ENCODE measurements at regions not wholly inside any gene's neighbourhood (a gene's known extent, or its start where the extent isn't known, plus 50 kb on each side); places are given as distances from the start of the nearest gene placed in this dataset.

DNA sequence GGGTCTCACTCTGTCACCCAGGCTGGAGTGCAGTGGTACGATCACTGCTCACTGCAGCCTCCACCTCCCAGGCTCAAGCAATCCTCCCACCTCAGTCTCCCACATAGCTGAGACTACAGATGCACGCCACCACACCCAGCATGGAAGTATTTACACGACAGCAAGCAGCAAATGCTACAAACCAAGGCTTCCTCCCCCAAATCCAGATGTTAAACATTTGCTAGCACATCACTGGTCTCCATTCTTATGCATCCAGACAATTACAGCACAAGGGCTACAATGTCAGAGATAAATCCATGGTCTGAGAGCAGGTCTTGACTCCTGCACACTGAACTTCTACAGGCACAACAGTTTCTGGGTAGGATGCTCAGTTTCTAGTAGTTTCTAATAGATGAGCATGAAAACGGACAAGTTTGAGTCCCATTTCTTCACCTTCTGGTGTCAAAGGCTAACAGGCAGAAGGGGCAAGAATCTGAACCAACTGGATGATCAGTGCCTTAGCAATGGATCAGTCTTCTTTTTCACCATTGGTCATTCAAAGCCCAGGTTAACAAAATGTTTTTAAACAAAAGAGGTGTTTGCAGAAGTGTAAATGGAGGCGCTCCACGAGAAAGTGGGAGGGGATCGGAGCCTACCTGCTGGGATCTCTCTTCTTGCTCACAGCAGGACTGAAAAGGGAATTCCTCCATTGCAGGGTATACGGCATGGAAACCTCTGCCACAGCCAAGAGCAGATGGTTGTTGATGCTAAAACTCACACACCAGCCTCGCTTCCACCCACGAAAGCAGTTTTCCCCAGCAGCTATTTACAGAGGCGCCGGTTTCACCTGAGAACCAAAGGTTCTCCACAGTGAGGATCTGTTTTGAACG is 135.0 kb upstream of the ARL4C start:
- DNase-seq, result no peak

DNA sequence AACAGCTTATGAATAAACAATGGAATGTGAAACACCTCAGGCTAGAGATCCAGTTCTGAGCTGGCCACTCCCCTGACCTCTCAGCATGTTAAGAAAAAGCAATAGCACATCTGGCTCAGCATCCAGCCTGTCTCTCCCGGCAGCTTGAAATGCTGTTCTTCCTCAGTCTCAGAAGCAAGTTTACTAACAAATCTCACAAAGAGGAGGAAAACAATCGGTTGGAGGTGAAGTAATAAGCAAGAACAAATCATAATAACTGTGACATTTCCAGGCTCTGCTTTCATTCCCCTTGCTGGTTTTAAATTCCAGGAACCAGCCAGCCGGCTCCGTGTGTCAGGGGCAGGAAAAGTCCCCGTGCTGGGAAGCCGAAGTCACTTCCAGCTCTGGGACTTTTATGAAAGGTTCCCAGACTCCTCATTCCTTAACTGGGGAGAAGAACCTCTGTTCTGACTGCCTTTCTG is 133.9 kb upstream of the ARL4C start:
- no peak for DNase-seq

DNA sequence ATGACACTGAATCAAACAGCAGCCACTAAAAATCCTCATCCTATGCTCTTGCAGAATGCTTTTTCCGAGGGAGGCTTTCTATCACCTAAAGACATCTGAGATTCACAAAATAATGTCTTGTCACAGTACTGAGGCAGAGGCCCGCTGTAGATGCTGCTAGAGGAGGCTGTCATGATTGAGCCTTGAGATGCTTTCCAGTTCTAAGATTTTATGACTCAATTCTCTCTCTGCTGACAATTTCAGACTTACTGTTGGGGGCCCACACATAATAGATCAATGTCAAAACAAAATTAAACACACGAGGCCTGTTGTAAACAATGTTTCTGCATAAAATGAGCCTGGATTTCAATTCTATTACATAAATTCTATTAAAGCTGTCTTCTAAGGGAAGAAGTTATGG is 132.7 kb upstream of the ARL4C start:
- DNase-seq, result no peak

DNA sequence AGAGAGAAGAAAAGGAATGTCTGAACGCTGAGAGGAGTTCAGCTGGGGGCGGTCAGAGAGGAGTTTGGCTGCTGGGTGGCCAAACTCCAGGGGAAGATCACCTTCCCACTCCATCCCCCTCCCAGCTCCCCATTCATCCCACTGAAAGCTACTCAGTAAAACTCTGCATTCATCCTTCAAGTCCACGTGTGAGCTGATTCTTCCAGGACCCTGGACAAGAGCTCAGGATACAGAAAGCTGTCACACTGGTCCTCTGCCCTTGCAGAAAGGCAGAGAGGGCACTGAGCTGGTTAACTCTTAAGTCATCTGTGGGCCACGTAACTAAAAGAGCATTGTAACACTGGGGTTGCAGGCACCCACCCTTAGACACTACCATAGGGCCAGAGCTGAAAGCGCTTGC is 132.1 kb upstream of the ARL4C start:
- DNase-seq, result no peak

DNA sequence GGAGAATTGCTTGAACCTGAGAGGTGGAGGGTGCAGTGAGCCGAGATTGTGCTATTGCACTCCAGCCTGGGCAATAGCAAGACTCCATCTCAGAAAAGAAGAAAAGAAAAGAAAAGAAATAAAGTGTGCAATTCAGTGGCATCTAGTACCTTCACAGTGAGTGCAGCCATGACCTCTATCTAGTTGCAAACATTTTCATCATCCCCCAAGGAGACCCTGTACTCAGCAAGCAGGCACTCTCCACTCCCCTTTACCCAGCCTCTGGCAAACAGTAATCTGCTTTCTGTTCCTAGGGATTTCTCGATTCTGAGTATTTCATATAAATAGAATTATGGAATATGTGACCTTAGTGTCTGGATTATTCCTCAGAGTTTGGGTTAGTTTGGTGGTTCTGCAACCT is 130.4 kb upstream of the ARL4C start:
- DNase-seq, result no peak

DNA sequence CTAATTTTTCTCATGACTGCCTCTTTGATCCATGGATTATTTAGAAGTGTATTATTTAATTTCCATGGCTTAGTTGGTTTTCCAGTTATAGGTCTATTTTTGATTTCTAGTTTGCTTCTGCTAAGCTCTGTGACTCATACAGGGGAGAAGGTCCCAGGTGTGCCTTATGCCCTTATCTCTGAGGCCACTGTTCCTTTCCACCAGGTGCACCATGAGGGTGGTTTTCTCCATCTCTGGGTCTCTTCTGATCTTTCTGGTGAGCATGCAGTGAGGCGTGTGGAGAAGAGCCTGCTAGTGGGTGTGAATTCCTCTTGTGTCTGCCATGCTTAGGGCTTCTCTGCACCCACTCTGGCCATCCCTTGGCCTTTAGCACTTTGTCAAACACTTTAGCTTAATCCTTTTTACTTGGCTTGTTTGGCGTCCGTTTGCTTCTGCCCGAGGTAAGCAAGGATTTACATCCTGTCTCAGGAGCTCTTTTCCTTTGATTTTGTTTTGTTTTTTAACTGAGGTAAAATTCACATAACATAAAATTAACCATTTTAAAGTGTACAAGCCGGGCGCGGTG is 129.8 kb upstream of the ARL4C start:
- DNase-seq, result no peak

DNA sequence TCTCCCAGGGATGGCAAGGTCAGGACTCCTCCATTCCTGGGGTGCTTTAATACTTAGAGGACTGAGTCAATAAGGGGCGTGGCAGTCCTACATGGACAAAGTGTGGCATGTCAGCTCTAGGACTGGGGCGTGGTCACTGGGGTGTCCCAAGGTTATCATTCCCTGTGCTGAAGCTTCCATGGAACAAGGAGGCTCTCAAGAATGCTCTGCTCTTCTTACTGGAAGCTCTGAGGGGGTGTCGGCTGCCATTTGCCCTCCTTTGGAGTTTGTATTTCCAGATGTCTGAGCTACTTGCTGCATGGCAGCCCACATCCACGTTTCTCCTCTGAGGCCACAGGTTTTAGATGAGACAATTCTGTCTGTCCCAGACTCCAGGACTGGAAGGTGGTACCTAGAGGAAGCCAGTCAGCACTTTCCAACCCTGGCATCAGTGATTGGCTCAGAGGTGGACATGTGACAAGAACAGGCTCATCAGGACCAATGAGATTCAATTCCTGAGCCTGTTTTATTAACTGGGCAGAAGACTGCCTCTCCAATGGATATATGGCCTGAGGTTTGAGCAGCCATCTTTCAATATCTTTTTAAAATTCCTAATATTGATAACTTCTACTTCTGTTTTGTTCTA is 128.9 kb upstream of the ARL4C start:
- no peak for DNase-seq

DNA sequence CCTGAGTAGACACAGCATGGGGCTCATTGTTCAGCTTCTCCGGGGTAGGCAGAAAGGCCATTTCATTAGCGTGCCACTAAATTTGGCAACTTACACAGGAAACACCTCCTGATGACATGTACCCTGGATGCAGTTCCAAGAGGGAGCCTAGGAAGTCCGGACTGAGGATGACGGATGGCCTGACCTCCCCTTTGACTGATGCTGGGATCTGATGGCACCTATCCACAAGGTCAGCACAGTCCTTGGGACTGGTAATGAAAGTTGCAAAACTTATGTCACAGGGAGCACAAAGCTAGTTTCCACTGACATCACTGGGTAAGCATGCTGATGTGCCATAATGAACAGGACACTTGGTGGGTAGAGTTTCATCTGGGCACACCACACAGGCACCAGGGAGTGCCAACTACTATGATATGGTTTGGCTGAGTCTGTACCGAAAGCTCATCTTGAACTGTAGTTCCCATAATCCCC is 126.7 kb upstream of the ARL4C start:
- no peak for DNase-seq

DNA sequence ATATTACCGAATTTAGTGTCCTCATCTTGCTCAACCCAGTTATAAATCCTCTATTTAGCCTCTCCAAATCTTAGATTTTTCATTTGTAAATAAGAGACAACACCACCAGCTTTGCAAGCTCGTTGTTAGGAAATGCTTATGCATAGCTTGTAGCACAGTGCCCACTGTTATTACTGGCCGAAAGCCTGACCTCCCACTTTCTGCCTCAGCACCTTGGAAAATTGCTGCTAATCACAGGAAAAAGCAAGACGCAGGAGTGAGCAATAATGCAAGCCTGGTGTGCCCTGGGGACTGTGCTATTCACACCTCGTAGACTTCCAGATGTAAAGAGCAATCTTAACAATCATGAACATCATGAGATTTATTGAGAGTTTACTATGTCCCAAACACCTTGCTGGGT is 124.2 kb upstream of the ARL4C start:
- no peak for DNase-seq

DNA sequence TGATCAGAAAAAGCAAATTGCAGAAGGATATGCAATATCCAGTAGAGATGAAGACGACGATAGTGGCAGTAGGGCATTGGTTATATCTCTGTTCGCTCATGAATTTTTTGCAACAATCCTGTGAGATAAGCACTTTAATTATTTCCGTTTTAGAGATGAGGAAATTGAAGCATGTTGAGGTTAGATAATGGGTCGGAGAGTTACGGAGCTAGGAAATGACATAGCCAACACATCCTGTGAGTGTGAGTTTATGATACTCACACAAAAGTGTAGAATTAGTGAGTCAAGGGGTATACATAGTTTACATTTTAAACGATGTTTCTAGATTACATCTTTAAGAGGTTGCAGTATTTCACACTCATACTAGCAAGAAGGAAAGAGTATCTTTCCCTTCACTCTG is 123.1 kb upstream of the ARL4C start:
- no peak for DNase-seq

DNA sequence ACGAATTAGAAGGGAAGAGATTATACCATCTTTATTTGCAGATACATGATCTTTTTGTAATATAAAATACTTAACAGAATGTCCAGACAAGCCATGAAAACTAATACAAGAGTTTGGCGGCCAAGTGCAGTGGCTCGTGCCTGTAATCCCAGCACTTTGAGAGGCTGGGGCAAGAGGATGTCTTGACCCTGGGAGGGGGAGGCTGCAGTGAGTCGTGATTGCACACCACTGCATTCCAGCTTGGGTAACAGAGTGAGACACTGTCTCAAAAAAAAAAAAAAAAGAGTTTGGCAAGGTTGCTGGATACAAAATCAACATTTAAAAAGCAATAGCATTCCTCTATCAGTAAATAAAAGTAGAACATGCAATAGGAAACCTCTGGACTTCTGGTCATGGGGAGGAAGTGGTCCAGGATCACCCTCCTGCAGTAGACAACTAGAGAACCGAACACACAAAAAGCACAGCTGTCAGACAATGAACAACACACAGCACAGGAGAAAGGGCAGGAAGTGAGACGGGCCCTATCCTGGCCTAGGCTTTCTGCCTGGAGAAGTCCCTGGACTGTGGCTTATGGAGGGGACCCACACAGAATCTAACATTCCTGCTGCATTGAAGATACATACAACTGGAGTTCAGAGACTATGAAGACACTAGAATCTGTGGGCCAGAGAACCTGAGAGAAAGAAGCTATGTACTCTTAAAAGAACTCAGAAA is 118.9 kb upstream of the ARL4C start:
- no peak for DNase-seq

DNA sequence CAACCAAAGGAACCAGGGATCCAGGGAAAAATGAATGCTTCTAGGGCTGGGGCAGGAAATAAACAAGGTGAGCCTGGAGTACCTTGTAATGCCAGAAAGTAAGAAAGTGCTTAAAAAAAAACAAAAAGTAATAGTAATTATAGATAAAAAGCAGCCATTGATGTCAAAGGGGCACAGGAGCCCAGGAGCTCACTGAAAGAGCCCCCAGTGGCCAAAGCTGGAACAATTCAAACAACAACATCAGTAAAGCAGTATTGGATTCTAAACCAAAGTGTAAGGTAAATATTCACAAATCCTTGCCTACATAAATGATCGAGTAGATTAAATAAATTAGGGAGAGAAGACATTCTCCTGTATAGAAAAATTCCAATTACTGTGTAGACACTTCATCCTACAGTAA is 114.3 kb upstream of the ARL4C start:
- DNase-seq, result no peak

DNA sequence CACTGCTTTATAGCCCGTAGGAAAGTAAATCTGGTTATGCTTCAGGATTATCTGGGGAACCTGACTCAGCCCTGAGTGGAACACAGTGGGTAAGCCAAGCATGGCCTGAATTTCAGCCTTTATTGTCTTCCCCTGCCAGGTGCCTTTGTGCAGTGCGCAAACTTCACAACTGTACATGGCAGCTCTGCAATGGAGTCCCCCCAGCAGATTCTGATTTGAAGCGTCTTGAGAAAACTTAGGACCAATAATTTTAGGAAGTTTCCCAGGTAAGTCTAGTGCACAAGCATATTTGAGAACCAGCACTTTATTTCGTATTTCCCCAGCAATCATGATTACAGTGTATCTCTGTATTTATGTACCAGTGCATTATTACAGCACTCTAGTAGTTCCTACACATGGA is 112.1 kb upstream of the ARL4C start:
- DNase-seq, result no peak

DNA sequence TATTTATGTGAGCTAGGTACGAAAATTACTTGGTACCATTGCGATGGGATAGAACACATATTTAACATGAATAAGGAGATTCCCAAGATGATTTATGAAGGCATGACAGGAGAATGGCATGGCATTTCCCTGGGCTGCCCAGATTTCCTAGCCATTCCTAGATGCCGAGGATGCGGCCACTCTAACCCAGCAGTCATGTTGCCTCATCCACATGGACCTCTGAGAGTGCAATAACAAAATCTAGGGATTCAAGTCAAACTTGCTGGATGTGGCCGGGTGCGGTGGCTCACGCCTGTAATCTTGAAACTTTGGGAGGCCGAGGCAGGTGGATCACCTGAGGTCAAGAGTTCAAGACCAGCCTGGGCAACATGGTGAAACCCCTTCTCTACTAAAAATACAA is 110.8 kb upstream of the ARL4C start:
- DNase-seq, result no peak

DNA sequence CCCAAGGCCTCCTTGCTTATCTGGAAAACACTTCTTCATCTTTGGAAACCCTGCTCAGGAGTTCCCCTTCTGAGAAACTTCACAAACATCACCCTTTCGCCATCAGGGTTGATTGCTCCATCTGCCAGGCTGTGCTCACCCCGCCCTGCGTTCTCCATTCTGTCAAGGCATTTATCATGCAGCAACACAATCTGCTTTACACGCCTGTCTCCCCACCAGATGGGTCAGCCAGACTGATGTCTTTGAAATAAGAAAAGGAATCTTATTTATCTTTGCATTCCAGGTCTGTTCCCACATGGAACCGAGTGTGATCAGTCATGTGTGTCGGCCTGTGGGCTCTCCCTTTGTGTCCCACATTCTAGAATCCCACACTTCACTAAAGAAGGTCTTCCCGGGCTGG is 110.0 kb upstream of the ARL4C start:
- no peak for DNase-seq

DNA sequence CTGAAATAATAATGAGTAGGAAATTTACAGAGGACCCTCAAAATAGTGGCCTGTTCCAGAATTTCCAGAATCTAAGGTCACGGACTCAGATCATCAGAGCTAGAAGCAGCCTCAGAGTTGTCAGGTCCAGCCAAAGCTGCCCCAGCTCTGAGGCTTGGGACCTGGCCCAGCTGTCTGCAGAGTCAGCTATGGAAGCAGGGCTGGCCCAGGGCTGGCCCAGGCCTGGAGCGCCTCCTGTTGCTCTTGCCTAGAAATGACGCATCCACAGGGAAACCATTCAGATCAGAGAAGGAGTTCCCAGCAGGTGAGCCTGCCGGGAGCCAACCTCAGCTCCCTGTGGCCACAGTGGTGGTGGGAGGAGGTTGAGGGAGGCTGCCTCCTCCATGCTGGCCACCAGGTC is 106.7 kb upstream of the ARL4C start:
- DNase-seq, result no peak

DNA sequence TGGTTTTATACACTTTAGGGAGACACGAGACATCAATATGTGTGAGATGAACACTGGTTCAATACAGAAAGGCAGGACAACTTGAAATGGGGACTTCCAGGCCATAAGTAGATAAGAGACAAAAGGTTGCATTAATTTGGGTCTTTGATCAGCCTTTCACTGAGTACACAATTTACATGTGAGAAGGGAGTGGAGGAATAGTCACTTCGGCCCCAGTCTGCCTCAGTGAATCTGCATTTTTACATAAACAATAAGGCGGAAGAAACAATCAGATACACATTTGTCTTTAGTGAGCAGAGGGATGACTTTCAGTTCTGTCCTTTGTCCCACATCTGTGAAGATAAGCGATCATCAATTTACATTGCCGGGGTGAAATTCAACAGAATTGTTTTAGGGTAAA is 104.3 kb upstream of the ARL4C start:
- no peak for DNase-seq

DNA sequence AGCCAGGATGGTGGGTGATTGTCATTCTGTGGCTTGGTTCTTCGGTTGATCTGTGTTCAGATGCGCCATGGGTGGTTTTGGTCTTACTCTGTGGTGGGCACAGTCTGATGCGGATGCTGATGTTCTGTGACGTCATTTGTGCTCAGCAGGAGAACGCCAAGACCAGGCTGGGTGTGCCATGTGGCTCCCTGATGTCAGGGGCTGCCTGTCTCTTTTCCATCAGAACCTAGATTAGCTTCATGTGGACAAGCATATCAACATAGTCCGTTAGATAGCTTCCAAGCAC is 100.6 kb upstream of the ARL4C start:
- DNase-seq, result no peak

DNA sequence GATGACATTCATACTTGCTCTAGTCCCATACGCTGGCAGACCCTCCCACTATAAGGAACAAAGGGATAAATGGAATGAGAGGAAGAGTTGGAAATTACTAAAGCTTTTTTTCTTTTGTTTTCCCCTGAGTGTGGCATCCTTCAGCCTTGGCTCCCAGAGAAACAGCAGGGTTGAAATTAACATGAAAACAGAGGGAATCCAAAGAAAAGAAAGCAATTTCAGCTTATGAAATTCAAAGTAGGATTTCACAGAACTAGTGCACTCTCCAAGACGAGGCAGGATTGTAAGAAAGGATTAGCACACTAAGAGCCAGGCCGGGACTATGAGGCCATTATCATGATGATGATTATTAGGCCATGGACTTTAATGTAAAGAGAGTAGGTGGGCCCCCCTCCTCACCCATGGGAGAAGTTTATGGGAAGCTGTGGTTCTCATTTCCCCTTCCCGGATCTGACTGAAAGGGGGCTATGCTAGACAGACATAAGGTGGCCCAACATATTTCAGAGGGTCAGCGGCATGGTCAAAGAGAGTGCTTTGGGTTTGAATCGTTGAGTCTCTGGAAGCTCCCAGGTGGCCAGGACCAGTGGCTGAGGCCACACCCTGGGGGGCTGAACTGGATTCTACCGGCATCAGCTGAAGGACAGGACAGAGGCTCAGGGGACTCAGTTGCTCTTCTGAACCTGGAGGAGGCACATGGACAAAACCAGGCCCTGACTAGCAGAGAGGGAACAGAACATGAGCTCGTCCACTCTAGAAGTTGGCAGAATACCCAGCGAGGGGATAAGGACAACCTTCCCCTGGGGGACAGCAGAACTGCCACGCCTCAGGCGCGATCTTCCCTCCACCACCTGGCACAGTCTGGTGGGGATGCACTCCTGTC is 100.1 kb upstream of the ARL4C start:
- DNase-seq, result no peak

DNA sequence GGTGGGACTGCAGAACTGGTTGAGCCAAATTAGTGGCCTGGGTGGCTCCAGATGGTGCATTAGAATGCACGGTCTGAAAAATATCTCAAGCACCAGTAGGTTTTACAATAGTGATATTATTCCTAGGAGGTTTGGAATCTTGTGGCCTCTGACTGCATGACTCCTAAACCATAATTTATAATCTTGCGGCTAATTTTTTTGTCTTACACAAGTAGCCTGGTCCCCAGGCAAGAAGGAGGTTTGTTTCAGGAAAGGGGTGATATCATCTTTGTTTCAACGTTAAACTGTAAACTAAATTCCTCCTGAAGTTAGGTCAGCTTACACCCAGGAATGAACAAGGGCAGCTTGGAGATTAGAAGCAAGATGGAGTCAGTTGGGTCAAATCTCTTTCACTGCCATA is 98.9 kb upstream of the ARL4C start:
- no peak for DNase-seq

DNA sequence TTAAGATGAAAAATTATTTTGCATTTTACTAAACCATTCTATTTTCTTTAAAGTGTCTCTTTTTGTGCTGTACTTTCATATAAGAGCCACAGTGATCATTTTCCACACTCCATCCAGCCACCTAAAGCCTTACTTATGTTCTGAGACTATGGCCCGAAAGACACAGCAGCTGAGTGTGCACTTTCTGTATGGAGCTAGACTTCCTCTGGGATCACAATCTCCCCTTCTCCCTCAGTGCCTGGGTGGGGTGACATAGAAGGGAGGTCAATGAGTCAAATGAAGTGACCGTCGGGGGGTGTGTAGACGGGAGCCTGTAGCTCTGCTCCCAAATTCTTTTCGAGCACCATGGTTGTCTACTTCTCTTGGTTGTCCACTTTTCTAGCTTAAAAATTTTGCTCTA is 97.8 kb upstream of the ARL4C start:
- DNase-seq, result no peak

DNA sequence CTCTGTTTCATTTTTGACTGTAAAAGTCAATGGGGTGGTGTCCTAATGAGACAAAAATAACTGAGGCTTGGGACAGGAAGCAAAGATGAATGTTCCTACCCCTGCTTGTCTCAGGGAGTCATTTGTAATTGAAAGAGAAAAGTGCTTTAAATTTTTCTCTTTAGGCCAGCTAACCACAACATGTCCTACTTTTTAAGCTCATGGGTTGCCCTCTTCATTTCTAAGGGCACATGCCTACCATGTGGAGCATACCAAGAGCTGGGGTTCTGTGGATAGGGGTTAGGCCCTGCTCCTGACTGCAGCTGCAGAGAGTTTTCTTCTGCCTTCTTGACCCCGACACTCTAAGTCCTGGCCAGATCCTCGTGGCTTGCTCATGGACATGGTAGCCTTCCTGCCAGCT is 96.8 kb upstream of the ARL4C start:
- DNase-seq, result no peak

DNA sequence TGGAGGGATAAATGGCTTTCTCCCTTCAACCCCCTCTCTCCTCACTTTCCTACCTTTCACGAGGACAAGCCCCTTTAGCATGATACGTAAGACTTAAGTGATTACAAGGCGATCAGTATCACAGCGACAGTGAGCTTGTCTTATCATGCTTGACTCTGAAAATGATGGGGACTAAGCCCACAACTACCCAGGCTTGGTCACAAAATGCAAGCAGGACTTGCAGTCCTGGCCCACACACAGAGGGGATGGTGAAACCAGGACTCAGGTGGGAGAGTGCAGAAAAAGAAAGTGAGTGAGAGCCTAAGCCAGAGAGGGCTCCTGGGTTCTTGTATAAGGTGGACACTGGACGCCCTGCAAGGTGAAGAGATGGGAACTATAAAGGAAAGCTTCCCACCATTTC is 95.7 kb upstream of the ARL4C start:
- DNase-seq, result no peak

All from DMS79 treated with DMSO at 0.1 percent for 48 hours (cell line).